ENCODE measurements at regions not wholly inside any gene's neighbourhood (a gene's known extent, or its start where the extent isn't known, plus 50 kb on each side); places are given as distances from the start of the nearest gene placed in this dataset.

GRCh38 chr10:118903691-118904090, 125.8 kb upstream of the NANOS1 start:
- DNase-seq (ENCODE audit: low read depth in 1 of 2, low spot score in 1 of 2), result no peak
- no peaks in the 10 kb centered on the region for H3K36me3 ChIP-seq
- no peak overlapping the region for H3K4me3 ChIP-seq
- TF ChIP-seq, protein P1, sequence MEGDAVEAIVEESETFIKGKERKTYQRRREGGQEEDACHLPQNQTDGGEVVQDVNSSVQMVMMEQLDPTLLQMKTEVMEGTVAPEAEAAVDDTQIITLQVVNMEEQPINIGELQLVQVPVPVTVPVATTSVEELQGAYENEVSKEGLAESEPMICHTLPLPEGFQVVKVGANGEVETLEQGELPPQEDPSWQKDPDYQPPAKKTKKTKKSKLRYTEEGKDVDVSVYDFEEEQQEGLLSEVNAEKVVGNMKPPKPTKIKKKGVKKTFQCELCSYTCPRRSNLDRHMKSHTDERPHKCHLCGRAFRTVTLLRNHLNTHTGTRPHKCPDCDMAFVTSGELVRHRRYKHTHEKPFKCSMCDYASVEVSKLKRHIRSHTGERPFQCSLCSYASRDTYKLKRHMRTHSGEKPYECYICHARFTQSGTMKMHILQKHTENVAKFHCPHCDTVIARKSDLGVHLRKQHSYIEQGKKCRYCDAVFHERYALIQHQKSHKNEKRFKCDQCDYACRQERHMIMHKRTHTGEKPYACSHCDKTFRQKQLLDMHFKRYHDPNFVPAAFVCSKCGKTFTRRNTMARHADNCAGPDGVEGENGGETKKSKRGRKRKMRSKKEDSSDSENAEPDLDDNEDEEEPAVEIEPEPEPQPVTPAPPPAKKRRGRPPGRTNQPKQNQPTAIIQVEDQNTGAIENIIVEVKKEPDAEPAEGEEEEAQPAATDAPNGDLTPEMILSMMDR (IDR thresholded peaks at IDR 0.05; ENCODE audit: low read depth, low read length), result no peak
- no peak overlapping the region for H3K27ac ChIP-seq
- no peaks in the 10 kb centered on the region for H3K4me1 ChIP-seq (ENCODE audit: low read depth)
- H3K9me3 ChIP-seq (ENCODE audit: low read depth), result no peaks in the 10 kb centered on the region
- no peaks in the 10 kb centered on the region for H3K27me3 ChIP-seq

DNA sequence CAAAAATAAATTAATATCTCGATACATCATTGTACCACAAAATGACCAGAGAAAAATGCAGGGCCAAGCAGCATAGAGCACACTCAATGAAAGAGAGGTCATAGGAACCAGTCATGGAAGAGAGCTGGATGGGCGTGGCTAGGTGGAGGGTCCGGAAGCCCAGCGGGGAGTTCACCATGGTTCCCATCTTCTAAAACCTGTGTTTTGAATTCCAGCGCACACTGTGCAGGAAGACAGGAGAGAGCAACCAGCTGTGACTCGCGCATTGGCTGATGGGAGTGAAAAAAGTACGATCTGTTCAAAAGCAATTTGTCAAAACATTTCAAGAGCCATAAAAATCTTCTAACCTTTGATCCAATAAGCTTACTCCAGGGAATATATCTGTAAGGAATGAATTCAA, 125.2 kb upstream of the NANOS1 start:
- no peaks in the 10 kb centered on the region for H3K4me1 ChIP-seq (ENCODE audit: low read depth)
- no peak overlapping the region for H3K27ac ChIP-seq
- no peak overlapping the region for H3K4me3 ChIP-seq
- TF ChIP-seq, protein P1 (IDR thresholded peaks at IDR 0.05; ENCODE audit: low read depth, low read length), result no peak
- H3K36me3 ChIP-seq, result no peaks in the 10 kb centered on the region
- no peaks in the 10 kb centered on the region for H3K27me3 ChIP-seq
- no peak for DNase-seq (ENCODE audit: low read depth in 1 of 2, low spot score in 1 of 2)
- no peaks in the 10 kb centered on the region for H3K9me3 ChIP-seq (ENCODE audit: low read depth)

DNA sequence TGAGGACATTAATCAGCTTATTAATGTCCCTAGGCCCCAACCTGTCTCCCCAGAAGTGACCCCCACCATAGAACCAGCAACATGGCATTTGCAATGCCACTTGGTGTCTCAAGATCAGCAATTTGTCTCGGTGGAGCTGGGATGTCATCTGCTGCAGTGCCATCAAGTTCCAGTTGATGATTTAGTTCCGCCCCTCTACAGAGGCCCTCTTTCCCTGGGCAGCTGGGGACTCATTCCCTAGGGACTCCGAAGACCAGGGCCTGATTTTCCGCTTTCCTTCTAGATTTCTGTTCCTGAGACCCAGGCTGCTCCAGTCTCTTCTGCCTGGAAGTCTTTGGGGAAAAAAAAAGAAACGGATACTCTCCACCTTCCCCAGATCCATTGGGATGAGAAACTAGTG, 122.5 kb upstream of the NANOS1 start:
- H3K27ac ChIP-seq, result no peak overlapping the region
- TF ChIP-seq, protein P1 (IDR thresholded peaks at IDR 0.05; ENCODE audit: low read depth, low read length), result no peak
- peaks cover 11% of the 10 kb centered on the region for H3K4me1 ChIP-seq (ENCODE audit: low read depth)
- H3K4me3 ChIP-seq, result no peak overlapping the region
- H3K36me3 ChIP-seq, result no peaks in the 10 kb centered on the region
- DNase-seq (ENCODE audit: low read depth in 1 of 2, low spot score in 1 of 2), result no peak
- H3K9me3 ChIP-seq (ENCODE audit: low read depth), result no peaks in the 10 kb centered on the region
- H3K27me3 ChIP-seq, result no peaks in the 10 kb centered on the region

DNA sequence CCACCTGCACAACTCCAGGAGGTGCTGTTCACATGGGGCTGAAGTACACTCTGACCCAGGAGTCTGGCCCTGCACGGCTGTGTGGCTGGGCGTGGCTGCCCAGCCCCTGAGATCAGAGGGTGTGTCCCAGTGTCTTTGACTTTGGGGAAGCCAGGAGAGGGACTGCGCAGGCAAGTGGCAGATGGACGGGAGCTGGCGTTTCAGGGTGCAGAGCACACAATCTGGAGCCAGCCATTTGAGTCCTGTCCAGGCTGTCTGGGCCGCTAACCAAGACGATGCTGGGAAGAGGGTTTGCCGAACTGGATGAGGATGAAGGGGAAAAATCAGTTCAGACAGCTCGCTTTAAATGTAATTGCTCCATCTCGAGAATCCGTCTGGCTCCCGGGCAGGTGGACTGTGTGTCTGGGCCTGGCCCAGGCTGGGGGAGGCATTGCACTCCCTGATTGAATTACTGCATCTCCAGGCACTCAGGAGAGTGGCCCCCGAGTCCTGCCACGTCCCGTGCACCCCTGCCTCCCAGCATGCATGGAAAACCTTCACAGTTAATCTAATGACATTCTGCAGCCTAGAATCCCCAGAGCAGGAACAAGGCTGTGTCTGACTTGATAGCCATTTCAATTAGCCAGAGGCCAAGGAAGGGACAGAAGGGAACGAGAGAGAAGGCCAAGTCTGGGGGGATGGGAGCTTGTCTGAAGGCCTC, 120.8 kb upstream of the NANOS1 start:
- Histone ChIP-seq H3K4me1 (ENCODE audit: low read depth) (peaks cover 15% of the 10 kb centered on the region), H3K36me3 (no peaks in the 10 kb centered on the region), H3K27me3 (no peaks in the 10 kb centered on the region), H3K27ac (no peak overlapping the region), H3K9me3 (ENCODE audit: low read depth) (no peaks in the 10 kb centered on the region), H3K4me3 (no peak overlapping the region)
- TF ChIP-seq, protein P1 (IDR thresholded peaks at IDR 0.05; ENCODE audit: low read depth, low read length), result no peak
- DNase-seq (ENCODE audit: low read depth in 1 of 2, low spot score in 1 of 2), result no peak

GRCh38 chr10:118910702-118911101, 118.8 kb upstream of the NANOS1 start:
- no peak for DNase-seq (ENCODE audit: low read depth in 1 of 2, low spot score in 1 of 2)
- Histone ChIP-seq H3K9me3 (ENCODE audit: low read depth) (no peaks in the 10 kb centered on the region), H3K27me3 (no peaks in the 10 kb centered on the region), H3K4me3 (no peak overlapping the region), H3K4me1 (ENCODE audit: low read depth) (peaks cover 21% of the 10 kb centered on the region), H3K36me3 (no peaks in the 10 kb centered on the region), H3K27ac (no peak overlapping the region)
- TF ChIP-seq, protein P1 (IDR thresholded peaks at IDR 0.05; ENCODE audit: low read depth, low read length), result no peak
